D341Med (cell line): ENCODE measurements at regions not wholly inside any gene's neighbourhood (a gene's known extent, or its start where the extent isn't known, plus 50 kb on each side); places are given as distances from the start of the nearest gene placed in this dataset.

ENCODE experiments used
- DNase-seq: peaks from one replicate; pipeline ENCODE4 v3.0.0; 2012; ENCODE audit warnings: low spot score

- no peak for DNase-seq
Measured at GRCh38 chr2:24439971-24440340, 51.1 kb upstream of the NCOA1 start.

GRCh38 chr2:24439280-24439970 lies 51.6 kb upstream of the NCOA1 start:
- no peak for DNase-seq

- no peak for DNase-seq
Measured at GRCh38 chr2:24438106-24438505, 52.9 kb upstream of the NCOA1 start.

- DNase-seq, result no peak
Measured at GRCh38 chr2:24435391-24436316, 55.4 kb upstream of the NCOA1 start.

- no peak for DNase-seq
Measured at GRCh38 chr2:24434541-24434940, 56.5 kb upstream of the NCOA1 start.

- DNase-seq, result no peak
Measured at GRCh38 chr2:24432735-24433134, 58.3 kb upstream of the NCOA1 start.

GRCh38 chr2:24432121-24432520 lies 58.9 kb upstream of the NCOA1 start:
- no peak for DNase-seq

GRCh38 chr2:24429197-24430074 lies 61.6 kb upstream of the NCOA1 start:
- DNase-seq, result no peak

- no peak for DNase-seq
Measured at GRCh38 chr2:24424387-24424786, 64.1 kb upstream of the ITSN2 start.

- DNase-seq, result no peak
Measured at GRCh38 chr2:24423095-24423494, 62.8 kb upstream of the ITSN2 start.

GRCh38 chr2:24421668-24422067 lies 61.3 kb upstream of the ITSN2 start:
- DNase-seq, result peak; percentile 70

- DNase-seq, result no peak
Measured at GRCh38 chr2:24420373-24420772, 60.0 kb upstream of the ITSN2 start.

GRCh38 chr2:24418166-24418841 lies 58.0 kb upstream of the ITSN2 start:
- DNase-seq, result no peak

- DNase-seq, result no peak
Measured at GRCh38 chr2:24412812-24413211, 52.5 kb upstream of the ITSN2 start.

- DNase-seq, result no peak
Measured at GRCh38 chr2:24411488-24412151, 51.3 kb upstream of the ITSN2 start.

GRCh38 chr2:24410976-24411375 lies 50.6 kb upstream of the ITSN2 start:
- DNase-seq, result no peak

GRCh38 chr2:24409700-24410556 lies 49.6 kb upstream of the ITSN2 start:
- DNase-seq, result peak; percentile 69
